Esophagus mucosa (tissue), 1 donor: ENCODE measurements at regions not wholly inside any gene's neighbourhood (a gene's known extent, or its start where the extent isn't known, plus 50 kb on each side); places are given as distances from the start of the nearest gene placed in this dataset.

Source experiments
- ATAC-seq: fragments of 200-7000 bp; cut with Tn5 transposase; one replicate; pipeline ENCODE4 v1.9.1; 2020
- donor health status: DM: yes; HTN: yes; CAD: no.

GRCh38 chr22:49270595-49271368 lies 556.9 kb downstream of the BRD1 start:
- ATAC-seq, result no peak

GRCh38 chr22:49269928-49270327 lies 557.7 kb downstream of the BRD1 start:
- no peak for ATAC-seq

GRCh38 chr22:49269371-49269770 lies 558.3 kb downstream of the BRD1 start:
- no peak for ATAC-seq

GRCh38 chr22:49268924-49269323 lies 558.7 kb downstream of the BRD1 start:
- ATAC-seq, result no peak

- ATAC-seq, result no peak
Observed at GRCh38 chr22:49267996-49268395, 559.7 kb downstream of the BRD1 start.

GRCh38 chr22:49266561-49267519 lies 560.8 kb downstream of the BRD1 start:
- ATAC-seq, result no peak

- ATAC-seq, result no peak
Observed at GRCh38 chr22:49264696-49265095, 563.0 kb downstream of the BRD1 start.

GRCh38 chr22:49263101-49263500 lies 564.6 kb downstream of the BRD1 start:
- no peak for ATAC-seq

- ATAC-seq, result no peak
Observed at GRCh38 chr22:49262167-49262566, 565.5 kb downstream of the BRD1 start.

- no peak for ATAC-seq
Observed at GRCh38 chr22:49261616-49262015, 566.1 kb downstream of the BRD1 start.

- ATAC-seq, result no peak
Observed at GRCh38 chr22:49260681-49261580, 566.7 kb downstream of the BRD1 start.

- ATAC-seq, result no peak
Observed at GRCh38 chr22:49259839-49260615, 567.6 kb downstream of the BRD1 start.

- no peak for ATAC-seq
Observed at GRCh38 chr22:49258107-49259010, 569.3 kb downstream of the BRD1 start.

- ATAC-seq, result no peak
Observed at GRCh38 chr22:49257551-49257961, 570.1 kb downstream of the BRD1 start.

GRCh38 chr22:49255741-49256318 lies 571.8 kb downstream of the BRD1 start:
- no peak for ATAC-seq

- no peak for ATAC-seq
Observed at GRCh38 chr22:49255154-49255553, 572.5 kb downstream of the BRD1 start.

- ATAC-seq, result no peak
Observed at GRCh38 chr22:49253656-49254055, 574.0 kb downstream of the BRD1 start.

- ATAC-seq, result no peak
Observed at GRCh38 chr22:49251371-49251770, 576.3 kb downstream of the BRD1 start.

GRCh38 chr22:49247194-49247924 lies 580.3 kb downstream of the BRD1 start:
- no peak for ATAC-seq
